ENCODE measurements at regions not wholly inside any gene's neighbourhood (a gene's known extent, or its start where the extent isn't known, plus 50 kb on each side); places are given as distances from the start of the nearest gene placed in this dataset.

GRCh38 chr19:30074741-30075715 lies 133.0 kb downstream of the URI1 start:
- DNase-seq (ENCODE audit: low spot score), result no peak
- no peak overlapping the region for H3K4me3 ChIP-seq (ENCODE audit: low read depth, low read length, poor library complexity, severe bottlenecking)
- no peaks in the 10 kb centered on the region for H3K36me3 ChIP-seq (ENCODE audit: insufficient read depth, low read length, poor library complexity, severe bottlenecking)
- no peak overlapping the region for H3K27ac ChIP-seq (ENCODE audit: low read depth, low read length, poor library complexity, severe bottlenecking)
- no peaks in the 10 kb centered on the region for H3K4me1 ChIP-seq (ENCODE audit: insufficient read depth, low read length, poor library complexity, severe bottlenecking)
- no peaks in the 10 kb centered on the region for H3K9me3 ChIP-seq (ENCODE audit: low read depth, low read length, poor library complexity, severe bottlenecking)
- BruUV-seq (replicated peaks), result no TSS peak
- TF ChIP-seq, protein P1, sequence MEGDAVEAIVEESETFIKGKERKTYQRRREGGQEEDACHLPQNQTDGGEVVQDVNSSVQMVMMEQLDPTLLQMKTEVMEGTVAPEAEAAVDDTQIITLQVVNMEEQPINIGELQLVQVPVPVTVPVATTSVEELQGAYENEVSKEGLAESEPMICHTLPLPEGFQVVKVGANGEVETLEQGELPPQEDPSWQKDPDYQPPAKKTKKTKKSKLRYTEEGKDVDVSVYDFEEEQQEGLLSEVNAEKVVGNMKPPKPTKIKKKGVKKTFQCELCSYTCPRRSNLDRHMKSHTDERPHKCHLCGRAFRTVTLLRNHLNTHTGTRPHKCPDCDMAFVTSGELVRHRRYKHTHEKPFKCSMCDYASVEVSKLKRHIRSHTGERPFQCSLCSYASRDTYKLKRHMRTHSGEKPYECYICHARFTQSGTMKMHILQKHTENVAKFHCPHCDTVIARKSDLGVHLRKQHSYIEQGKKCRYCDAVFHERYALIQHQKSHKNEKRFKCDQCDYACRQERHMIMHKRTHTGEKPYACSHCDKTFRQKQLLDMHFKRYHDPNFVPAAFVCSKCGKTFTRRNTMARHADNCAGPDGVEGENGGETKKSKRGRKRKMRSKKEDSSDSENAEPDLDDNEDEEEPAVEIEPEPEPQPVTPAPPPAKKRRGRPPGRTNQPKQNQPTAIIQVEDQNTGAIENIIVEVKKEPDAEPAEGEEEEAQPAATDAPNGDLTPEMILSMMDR (conservative IDR thresholded peaks at IDR 0.05; ENCODE audit: low read depth, low read length), result no peak
- TF ChIP-seq EZH2 (IDR thresholded peaks at IDR 0.05; ENCODE audit: borderline replicate concordance, low read depth, low read length, poor library complexity, severe bottlenecking), result no peak
- ChIA-PET POLR2A (ENCODE audit: low non-redundant PET) (no interaction called here), CTCF (no interaction called here)
- intact Hi-C loops (cut with micrococcal nuclease; ENCODE audit: unreplicated experiment), result no loop called here
- no peaks in the 10 kb centered on the region for H3K27me3 ChIP-seq (replicated peaks; ENCODE audit: insufficient read depth, low read depth, low read length, poor library complexity)

DNA sequence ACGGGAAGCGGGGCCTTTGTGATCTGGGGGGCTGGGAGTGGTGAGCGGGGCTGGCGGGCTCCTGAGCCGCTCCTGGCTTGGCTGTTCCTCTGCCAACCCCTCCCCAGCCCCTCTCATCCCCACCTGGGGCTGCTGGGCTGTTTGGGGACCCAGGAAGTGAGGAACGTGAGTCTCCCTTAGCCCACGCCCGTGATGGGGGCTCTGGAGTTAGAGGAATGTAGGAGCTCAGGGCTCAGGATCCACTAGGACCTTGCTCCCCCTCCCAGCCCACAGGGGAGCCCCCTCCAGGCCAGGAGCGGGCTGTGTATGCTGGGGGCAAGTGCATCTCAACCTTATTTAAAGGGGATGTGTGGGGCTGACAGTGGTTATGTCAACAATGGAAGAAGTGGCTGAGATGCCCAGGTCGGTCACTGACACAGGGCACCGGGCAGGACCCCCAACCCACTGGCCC lies 134.1 kb downstream of the URI1 start:
- H3K36me3 ChIP-seq (ENCODE audit: insufficient read depth, low read length, poor library complexity, severe bottlenecking), result no peaks in the 10 kb centered on the region
- no peaks in the 10 kb centered on the region for H3K4me1 ChIP-seq (ENCODE audit: insufficient read depth, low read length, poor library complexity, severe bottlenecking)
- BruUV-seq (replicated peaks), result no TSS peak
- H3K27ac ChIP-seq (ENCODE audit: low read depth, low read length, poor library complexity, severe bottlenecking), result no peak overlapping the region
- no peak for DNase-seq (ENCODE audit: low spot score)
- intact Hi-C loops (cut with micrococcal nuclease; ENCODE audit: unreplicated experiment), result no loop called here
- ChIA-PET POLR2A (ENCODE audit: low non-redundant PET) (no interaction called here), CTCF (interaction anchor here (0.6 kb wide), 1 partner anchor 169 kb away, joined by 5 read pairs; no protein-coding TSS in a partner anchor)
- H3K4me3 ChIP-seq (ENCODE audit: low read depth, low read length, poor library complexity, severe bottlenecking), result no peak overlapping the region
- H3K27me3 ChIP-seq (replicated peaks; ENCODE audit: insufficient read depth, low read depth, low read length, poor library complexity), result no peaks in the 10 kb centered on the region
- no peaks in the 10 kb centered on the region for H3K9me3 ChIP-seq (ENCODE audit: low read depth, low read length, poor library complexity, severe bottlenecking)
- no peak for TF ChIP-seq EZH2 (IDR thresholded peaks at IDR 0.05; ENCODE audit: borderline replicate concordance, low read depth, low read length, poor library complexity, severe bottlenecking)
- TF ChIP-seq, protein P1 (conservative IDR thresholded peaks at IDR 0.05; ENCODE audit: low read depth, low read length), result no peak

DNA sequence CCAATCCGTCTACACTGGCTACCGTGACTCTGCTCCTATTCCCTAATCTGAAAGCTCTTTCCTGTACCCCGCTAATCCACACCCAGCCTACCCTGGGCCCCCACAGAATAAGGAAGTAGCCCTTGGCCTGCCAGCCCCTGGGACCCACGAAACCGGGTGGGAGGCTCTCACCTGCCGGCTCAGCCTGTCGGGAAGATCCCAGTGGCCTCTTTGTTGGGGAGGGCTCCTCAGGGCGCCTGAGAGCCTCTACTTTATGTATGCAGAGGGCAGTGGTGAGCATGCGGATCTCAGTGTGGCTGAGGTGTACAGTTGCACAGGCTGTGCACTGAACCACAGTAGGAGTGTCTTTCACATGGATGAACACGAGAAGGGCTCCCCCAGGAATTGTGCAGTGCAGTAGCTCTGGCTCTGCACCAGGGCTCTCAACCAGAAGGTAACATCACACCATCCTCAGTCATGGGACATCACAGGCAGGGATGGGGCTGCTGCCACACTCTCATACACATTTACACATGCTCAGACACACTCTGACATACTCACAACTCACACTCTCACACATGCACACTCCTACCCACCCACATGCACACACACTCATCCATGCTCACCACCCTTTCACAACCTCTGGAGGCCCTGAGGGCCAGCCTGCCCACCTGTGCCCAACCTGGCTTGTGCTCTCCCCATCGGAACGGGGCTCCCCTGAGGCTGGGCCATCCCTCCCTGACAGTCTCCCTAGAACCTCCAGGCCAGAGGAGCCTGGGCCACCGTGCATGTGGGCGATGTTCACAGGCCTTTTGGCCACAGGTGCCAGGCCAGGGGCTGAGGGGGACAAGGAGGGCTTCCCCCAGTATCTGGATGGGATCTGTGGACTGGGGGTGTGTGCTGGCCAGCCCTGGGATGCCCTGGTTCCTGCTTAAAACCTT lies 135.0 kb downstream of the URI1 start:
- H3K9me3 ChIP-seq (ENCODE audit: low read depth, low read length, poor library complexity, severe bottlenecking), result no peaks in the 10 kb centered on the region
- no peak for TF ChIP-seq EZH2 (IDR thresholded peaks at IDR 0.05; ENCODE audit: borderline replicate concordance, low read depth, low read length, poor library complexity, severe bottlenecking)
- TF ChIP-seq, protein P1 (conservative IDR thresholded peaks at IDR 0.05; ENCODE audit: low read depth, low read length), result no peak
- intact Hi-C loops (cut with micrococcal nuclease; ENCODE audit: unreplicated experiment), result no loop called here
- no peak for DNase-seq (ENCODE audit: low spot score)
- H3K27ac ChIP-seq (ENCODE audit: low read depth, low read length, poor library complexity, severe bottlenecking), result no peak overlapping the region
- no TSS peak for BruUV-seq (replicated peaks)
- ChIA-PET POLR2A (ENCODE audit: low non-redundant PET) (no interaction called here), CTCF (interaction anchor here (0.6 kb wide), 1 partner anchor 170 kb away, joined by 5 read pairs; no protein-coding TSS in a partner anchor)
- no peak overlapping the region for H3K4me3 ChIP-seq (ENCODE audit: low read depth, low read length, poor library complexity, severe bottlenecking)
- H3K36me3 ChIP-seq (ENCODE audit: insufficient read depth, low read length, poor library complexity, severe bottlenecking), result no peaks in the 10 kb centered on the region
- H3K4me1 ChIP-seq (ENCODE audit: insufficient read depth, low read length, poor library complexity, severe bottlenecking), result no peaks in the 10 kb centered on the region
- H3K27me3 ChIP-seq (replicated peaks; ENCODE audit: insufficient read depth, low read depth, low read length, poor library complexity), result no peaks in the 10 kb centered on the region
